ENCODE measurements at regions not wholly inside any gene's neighbourhood (a gene's known extent, or its start where the extent isn't known, plus 50 kb on each side); places are given as distances from the start of the nearest gene placed in this dataset.
A peak's percentile ranks its signal among the peaks of the same experiment; 100 is the strongest.

DNA sequence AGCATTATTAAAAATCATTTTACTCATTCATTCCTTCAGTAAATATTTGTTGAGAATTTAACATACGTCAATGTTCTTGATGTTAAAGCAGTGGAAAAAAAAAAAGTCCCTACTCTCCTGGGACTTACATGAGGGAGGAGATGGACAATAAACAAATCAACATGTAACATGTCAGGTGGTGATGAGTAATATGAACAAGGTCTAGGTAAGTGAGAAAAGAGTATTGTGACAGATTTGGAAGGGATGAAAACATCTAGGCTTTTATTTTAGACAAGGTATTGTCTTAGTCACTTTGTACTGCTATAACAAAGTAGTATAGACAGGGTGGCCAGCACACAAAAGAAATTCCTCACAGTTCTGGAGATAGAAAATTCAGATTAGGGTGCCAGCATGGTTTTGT, 167.2 kb downstream of the FSCB start:
- no peak for DNase-seq (ENCODE audit: low read depth in 1 of 2, low spot score in 1 of 2)
- in situ Hi-C loops (cut with HindIII; ENCODE audit: low pct_unique_long_range_greater_than_20kb, low sequenced_read_pairs) = no loop called here

DNA sequence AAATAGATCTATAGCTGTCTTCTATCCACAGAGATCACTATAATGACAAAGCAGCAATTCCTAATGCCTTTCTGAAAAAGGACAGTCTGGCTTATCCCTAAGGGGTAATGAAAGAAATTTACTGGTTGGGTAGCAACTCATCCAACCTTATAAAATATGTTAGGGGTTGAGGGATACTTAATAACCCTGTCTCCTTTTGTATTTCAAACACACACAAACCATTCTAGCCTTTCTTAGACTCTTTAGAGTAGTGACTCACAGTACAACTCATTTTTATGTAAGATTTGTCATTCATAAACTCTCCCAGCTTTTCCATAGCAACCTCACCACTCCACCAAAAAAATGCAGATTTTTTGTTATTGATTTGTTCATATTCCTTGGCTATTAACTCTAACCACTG, 167.9 kb downstream of the FSCB start:
- no peak for TF ChIP-seq JUND (IDR thresholded peaks at IDR 0.05; ENCODE audit: low read depth)
- in situ Hi-C loops (cut with HindIII; ENCODE audit: low pct_unique_long_range_greater_than_20kb, low sequenced_read_pairs) = no loop called here
- no peak for DNase-seq (ENCODE audit: low read depth in 1 of 2, low spot score in 1 of 2)

More for the DNA sequence above, 167.2 kb downstream of the FSCB start:
- no peak for TF ChIP-seq JUND (IDR thresholded peaks at IDR 0.05; ENCODE audit: low read depth)

DNA sequence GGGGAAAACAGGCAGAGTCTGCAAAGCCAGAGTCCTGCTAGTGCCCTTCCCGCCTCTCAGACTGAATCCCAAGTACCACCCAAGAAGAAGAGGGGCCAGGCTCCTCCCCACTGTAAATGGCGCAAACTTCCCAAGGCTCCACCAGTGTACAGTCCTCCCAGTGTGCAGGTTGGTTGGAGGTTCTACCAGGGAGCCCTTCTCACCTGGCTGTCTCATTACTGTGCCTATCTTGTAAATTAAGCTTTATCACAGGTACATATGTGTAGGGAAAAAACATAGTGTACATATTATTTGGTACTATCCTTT, 189.7 kb downstream of the FSCB start:
- DNase-seq (ENCODE audit: low read depth in 1 of 2, low spot score in 1 of 2) = no peak
- in situ Hi-C loops (cut with HindIII; ENCODE audit: low pct_unique_long_range_greater_than_20kb, low sequenced_read_pairs) = no loop called here
- no peak for TF ChIP-seq JUND (IDR thresholded peaks at IDR 0.05; ENCODE audit: low read depth)

DNA sequence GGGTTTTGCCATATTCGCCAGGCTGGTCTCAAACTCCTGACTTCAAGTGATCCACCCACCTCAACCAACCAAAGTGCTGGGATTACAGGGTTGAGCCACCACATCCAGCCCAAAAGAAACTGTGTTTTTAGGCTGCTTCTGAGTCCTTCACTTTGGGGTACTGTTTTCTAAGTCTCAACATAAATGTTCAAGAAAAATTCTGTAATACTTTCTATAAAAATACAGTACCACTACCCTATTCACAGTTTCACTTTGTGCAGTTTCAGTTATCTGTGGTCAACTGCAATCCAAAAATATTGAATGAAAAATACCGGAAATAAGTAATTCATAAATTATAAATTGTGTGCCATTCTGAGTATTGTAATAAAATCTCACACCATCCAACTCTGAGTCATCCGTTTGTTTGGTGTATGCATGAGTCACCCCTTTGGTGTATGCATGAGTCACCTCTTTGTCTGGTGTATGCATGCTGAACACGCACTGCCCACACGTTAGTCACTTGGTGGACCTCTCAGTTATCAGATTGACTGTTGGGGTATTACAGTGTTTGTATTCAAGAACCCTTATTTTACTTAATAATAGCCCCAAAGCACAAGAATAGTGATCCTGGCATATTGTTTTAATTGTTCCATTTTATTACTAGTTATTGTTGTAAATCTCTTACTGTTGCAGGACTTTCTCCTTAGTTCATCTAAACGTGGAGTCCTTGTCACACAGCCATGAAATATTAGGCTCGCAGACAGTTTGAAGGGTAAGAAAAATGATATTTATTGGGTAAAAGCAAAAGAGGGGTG, 190.2 kb downstream of the FSCB start:
- TF ChIP-seq JUND (IDR thresholded peaks at IDR 0.05; ENCODE audit: low read depth) = peak; percentile 93
- in situ Hi-C loops (cut with HindIII; ENCODE audit: low pct_unique_long_range_greater_than_20kb, low sequenced_read_pairs) = no loop called here
- peak; percentile 23 to 77 for DNase-seq (ENCODE audit: low read depth in 1 of 2, low spot score in 1 of 2)

DNA sequence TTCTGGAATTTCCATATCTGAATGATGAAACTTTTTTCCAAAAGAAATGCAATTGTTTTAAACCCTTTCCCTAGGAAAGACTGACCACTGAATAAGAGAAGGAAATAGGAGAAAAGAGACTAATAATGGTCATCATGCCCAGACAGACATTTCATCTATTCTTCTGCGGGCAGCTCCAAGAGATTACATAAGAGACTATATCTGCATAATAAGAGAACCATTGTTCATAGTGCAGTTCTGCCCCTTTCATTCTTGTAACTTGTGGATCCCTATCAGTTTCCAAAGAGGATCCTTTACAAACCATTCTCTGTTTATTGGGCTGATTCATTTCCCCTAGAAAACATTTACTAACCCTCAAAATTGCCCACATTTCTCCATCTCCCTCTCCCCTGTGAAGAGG, 197.8 kb downstream of the FSCB start:
- no peak for DNase-seq (ENCODE audit: low read depth in 1 of 2, low spot score in 1 of 2)
- in situ Hi-C loops (cut with HindIII; ENCODE audit: low pct_unique_long_range_greater_than_20kb, low sequenced_read_pairs) = no loop called here
- no peak for TF ChIP-seq JUND (IDR thresholded peaks at IDR 0.05; ENCODE audit: low read depth)

DNA sequence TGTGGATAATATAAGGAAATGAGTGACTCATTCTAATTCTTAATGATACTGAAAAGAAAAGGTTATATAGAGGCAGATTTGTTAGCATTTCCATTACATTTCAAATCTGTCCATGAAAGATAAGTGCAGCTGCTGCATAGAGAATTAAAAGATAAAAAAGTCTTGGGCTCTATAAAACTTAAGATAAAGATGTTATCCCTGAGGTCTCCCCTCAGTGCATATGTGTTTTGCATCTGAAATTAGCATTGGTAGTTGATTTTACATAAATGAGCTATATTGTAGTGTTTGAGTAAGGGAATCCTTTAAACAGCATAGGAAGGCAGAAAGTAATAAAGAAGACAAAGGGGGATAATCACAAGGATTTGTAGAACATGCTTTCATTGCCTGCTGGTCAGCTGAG, 206.2 kb downstream of the FSCB start:
- no peak for TF ChIP-seq JUND (IDR thresholded peaks at IDR 0.05; ENCODE audit: low read depth)
- DNase-seq (ENCODE audit: low read depth in 1 of 2, low spot score in 1 of 2) = no peak
- in situ Hi-C loops (cut with HindIII; ENCODE audit: low pct_unique_long_range_greater_than_20kb, low sequenced_read_pairs) = no loop called here

DNA sequence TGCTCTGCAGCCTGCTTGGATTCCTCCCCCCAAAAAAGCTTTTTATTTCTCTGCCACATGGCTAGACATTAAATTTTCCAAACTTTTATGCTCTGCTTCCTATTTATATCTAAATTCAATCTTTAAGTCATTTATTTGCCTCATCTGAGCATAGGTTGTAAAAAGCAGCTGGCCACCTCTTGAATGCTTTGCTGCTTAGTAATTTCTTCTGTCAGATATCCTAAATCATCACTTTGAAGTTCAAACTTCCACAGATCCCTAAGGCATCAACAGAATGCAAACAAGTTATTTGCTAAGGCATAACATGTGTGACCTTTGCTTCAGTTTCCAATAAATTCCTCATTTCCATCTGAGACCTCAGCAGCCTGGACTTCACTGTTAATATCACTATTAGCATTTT, 209.6 kb downstream of the FSCB start:
- DNase-seq (ENCODE audit: low read depth in 1 of 2, low spot score in 1 of 2) = no peak
- TF ChIP-seq JUND (IDR thresholded peaks at IDR 0.05; ENCODE audit: low read depth) = no peak
- in situ Hi-C loops (cut with HindIII; ENCODE audit: low pct_unique_long_range_greater_than_20kb, low sequenced_read_pairs) = no loop called here

DNA sequence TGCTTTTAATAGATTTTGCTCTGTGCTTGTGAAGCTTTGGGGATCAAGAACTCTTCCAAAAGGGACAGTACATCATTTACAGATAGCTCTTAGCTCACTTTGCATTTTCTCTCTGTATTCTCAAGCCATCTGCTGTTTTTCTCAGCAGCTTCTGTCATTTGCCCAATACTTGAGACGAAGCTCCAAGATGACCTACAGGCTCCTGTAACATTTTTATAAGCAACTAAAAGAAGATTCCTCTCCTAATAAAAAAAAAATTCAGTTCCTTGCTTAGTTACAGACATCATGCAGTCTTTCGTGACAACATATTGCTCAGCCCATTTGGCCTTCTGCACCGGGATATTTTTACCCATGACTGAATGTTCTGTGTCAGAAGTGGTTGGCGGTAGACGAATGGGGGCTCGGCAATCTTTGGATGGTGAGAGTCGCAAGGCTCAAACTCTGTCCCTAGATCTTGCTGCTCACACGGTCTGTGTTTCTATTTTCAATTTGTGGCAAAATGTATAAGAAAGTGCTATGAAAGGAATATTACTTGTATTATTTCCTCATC, 215.6 kb downstream of the FSCB start:
- in situ Hi-C loops (cut with HindIII; ENCODE audit: low pct_unique_long_range_greater_than_20kb, low sequenced_read_pairs) = no loop called here
- no peak for DNase-seq (ENCODE audit: low read depth in 1 of 2, low spot score in 1 of 2)
- no peak for TF ChIP-seq JUND (IDR thresholded peaks at IDR 0.05; ENCODE audit: low read depth)

DNA sequence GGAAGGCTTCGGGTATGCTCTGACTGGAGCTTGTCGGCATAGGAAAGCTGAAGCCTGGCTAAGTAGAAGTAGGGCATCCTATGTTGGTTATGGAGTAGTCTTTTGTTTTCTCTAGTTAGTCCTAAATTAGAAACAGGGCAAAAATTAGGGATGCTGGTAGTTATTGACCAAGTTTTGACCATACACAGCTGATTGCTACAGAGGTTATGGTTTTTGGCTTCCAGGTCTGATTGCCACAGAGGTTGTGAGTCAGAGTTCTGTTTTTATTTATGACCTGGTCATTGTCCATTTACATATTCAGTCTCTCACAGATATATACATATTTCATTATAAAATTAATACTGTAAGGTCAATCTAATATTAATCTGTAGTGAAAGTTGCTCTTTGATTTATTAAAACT, 219.2 kb downstream of the FSCB start:
- DNase-seq (ENCODE audit: low read depth in 1 of 2, low spot score in 1 of 2) = no peak
- in situ Hi-C loops (cut with HindIII; ENCODE audit: low pct_unique_long_range_greater_than_20kb, low sequenced_read_pairs) = no loop called here
- no peak for TF ChIP-seq JUND (IDR thresholded peaks at IDR 0.05; ENCODE audit: low read depth)

DNA sequence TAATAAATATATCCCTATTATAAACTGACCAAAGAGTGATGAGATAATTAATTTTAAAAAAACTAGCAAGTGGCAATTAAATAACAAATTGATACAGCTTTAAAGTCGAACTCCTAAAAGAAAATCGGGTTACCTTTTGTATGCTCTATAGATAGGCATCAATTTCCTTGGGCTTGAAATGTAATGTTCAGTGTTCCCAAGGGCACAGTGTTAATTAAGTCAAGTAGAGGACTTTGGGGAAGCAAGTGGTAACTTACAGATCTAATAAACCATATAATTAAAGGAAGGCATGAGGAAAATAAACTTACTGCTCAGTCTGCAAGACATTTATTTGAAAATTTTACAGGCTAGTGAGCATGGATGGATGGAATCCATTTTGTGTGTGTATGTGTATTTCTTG, 220.9 kb downstream of the FSCB start:
- no peak for TF ChIP-seq JUND (IDR thresholded peaks at IDR 0.05; ENCODE audit: low read depth)
- no peak for DNase-seq (ENCODE audit: low read depth in 1 of 2, low spot score in 1 of 2)
- in situ Hi-C loops (cut with HindIII; ENCODE audit: low pct_unique_long_range_greater_than_20kb, low sequenced_read_pairs) = no loop called here

DNA sequence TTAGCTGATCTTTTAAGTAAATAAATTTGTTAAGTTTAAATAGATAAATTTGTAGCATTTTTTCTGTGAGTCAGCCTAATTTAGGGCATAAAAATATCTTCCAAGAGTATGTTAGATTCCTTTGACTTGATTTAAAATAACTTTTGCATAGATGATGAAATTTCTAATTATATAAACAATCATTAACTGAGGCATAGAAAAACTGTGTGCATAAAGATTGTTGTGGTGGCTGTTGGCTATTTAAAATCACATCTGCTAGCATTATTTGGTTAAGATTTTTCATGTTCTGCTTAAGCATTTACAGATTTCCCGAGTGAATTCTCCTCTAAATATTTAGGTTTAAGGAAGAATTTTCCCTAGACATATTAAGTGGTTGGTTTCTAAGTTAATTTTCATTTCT, 223.2 kb downstream of the FSCB start:
- in situ Hi-C loops (cut with HindIII; ENCODE audit: low pct_unique_long_range_greater_than_20kb, low sequenced_read_pairs) = no loop called here
- no peak for TF ChIP-seq JUND (IDR thresholded peaks at IDR 0.05; ENCODE audit: low read depth)
- no peak for DNase-seq (ENCODE audit: low read depth in 1 of 2, low spot score in 1 of 2)

DNA sequence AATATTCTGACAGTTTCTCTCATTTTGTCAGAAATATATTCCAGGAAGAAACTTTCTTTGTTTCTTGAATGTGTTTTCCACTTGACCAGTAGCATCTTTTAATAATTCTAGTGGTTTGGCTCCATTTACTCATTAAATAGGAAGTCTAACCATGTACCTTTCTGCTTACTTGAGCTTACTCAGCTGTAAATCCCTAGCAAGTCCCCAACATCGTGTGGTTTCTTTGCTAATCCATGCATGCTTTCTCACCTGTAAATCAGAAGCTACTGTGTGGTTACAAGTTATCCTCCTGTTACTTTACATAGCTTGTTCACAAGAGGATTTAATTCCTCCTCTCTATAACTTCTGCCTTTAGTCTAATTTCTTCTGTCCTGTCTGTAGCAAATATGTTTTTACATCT, 227.7 kb downstream of the FSCB start:
- TF ChIP-seq JUND (IDR thresholded peaks at IDR 0.05; ENCODE audit: low read depth) = no peak
- in situ Hi-C loops (cut with HindIII; ENCODE audit: low pct_unique_long_range_greater_than_20kb, low sequenced_read_pairs) = no loop called here
- DNase-seq (ENCODE audit: low read depth in 1 of 2, low spot score in 1 of 2) = no peak

DNA sequence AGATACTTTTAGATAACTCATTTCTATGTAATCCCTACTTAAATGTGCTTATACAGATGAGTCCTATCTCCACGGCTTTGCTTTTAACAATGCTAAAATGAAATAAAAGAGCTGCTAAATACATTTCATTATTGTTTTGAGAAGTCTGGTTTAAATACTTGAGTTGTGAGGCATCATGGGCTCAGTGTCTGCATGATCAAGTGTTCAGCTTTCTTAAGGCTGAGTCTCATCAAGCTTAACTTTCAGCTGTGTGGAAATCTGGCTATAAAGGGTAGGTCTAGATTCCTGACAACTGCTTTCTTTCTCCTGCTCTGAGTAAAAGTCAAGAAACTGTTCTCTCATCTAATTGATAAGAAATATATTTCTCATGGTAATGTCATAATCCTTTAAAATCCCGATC, 235.4 kb downstream of the FSCB start:
- no peak for TF ChIP-seq JUND (IDR thresholded peaks at IDR 0.05; ENCODE audit: low read depth)
- in situ Hi-C loops (cut with HindIII; ENCODE audit: low pct_unique_long_range_greater_than_20kb, low sequenced_read_pairs) = no loop called here

DNA sequence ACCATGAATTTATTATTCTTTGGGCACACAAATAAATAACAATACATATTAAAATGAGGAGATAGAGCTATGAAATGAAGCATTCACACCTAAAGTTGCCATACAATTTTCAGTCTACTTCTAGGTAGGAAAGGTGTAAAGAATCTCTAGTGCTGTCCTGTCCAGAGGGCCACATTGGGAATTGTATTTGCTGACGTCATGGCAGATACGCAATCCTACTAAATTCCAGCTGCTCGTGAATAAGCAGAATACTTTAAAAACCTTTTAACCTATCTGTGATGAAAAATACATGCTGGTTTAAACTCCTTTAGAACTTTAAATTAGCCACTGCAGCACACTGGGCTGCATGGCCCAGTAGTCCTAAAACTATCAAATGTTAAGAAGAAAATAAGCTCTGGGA, 236.1 kb downstream of the FSCB start:
- in situ Hi-C loops (cut with HindIII; ENCODE audit: low pct_unique_long_range_greater_than_20kb, low sequenced_read_pairs) = no loop called here
- no peak for DNase-seq (ENCODE audit: low read depth in 1 of 2, low spot score in 1 of 2)
- no peak for TF ChIP-seq JUND (IDR thresholded peaks at IDR 0.05; ENCODE audit: low read depth)

More for the DNA sequence above, 235.4 kb downstream of the FSCB start:
- no peak for DNase-seq (ENCODE audit: low read depth in 1 of 2, low spot score in 1 of 2)
